GM18858 (cell line): ENCODE measurements at regions not wholly inside any gene's neighbourhood (a gene's known extent, or its start where the extent isn't known, plus 50 kb on each side); places are given as distances from the start of the nearest gene placed in this dataset.

Source experiments
- ATAC-seq: cut with Tn5 transposase; IDR thresholded peaks from one replicate; pipeline ENCODE4 v1.9.1; 2021; ENCODE audit not compliant: unreplicated experiment

- ATAC-seq: no peak
These were observed 353.5 kb upstream of the IL12A start for GRCh38 chr3:159635047-159635641.

- no peak for ATAC-seq
These were observed 350.6 kb upstream of the IL12A start for GRCh38 chr3:159637883-159638542.

- no peak for ATAC-seq
These were observed 348.4 kb upstream of the IL12A start for GRCh38 chr3:159640225-159640624.

DNA sequence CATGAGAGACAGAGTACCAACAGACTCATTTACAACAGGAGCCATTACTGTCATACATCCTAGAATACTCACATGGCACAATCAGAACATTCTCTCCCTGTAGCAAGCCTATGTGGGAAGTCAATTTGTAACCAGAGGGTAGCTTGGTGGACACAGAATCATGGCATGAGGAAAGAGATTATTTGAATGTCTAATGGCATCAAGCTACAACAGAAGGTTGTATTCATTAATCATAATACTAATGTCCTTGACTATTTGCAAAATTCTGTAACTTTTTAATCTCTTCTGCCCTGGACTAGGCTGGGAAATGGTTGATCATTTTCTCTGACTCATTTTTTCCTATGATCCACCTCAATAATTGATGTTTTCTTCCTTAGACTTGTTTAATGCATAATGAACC, 345.2 kb upstream of the IL12A start:
- no peak for ATAC-seq

- no peak for ATAC-seq
These were observed 342.8 kb upstream of the IL12A start for GRCh38 chr3:159645874-159646273.

GRCh38 chr3:159649951-159650350, 338.7 kb upstream of the IL12A start:
- no peak for ATAC-seq

DNA sequence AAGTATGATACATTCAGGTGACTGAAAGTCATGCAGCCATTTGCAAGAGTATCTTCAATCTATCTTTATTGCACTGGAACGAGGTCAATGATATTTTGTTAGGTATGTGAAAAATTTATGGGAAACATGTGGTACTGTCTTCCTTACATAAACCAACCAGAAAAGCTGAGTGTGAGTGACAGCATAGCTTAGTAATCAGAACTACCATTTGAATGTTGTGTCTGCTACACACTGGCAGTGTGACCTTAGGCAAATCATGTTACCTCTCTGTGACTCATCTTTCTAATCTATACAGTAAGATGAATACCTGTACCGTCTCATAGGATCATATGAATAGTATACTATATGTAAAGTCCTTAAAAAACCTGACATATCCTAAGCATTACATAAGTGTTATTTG, 337.9 kb upstream of the IL12A start:
- no peak for ATAC-seq

GRCh38 chr3:159652452-159652851, 336.2 kb upstream of the IL12A start:
- no peak for ATAC-seq

- no peak for ATAC-seq
These were observed 334.2 kb upstream of the IL12A start for GRCh38 chr3:159654183-159655134.

DNA sequence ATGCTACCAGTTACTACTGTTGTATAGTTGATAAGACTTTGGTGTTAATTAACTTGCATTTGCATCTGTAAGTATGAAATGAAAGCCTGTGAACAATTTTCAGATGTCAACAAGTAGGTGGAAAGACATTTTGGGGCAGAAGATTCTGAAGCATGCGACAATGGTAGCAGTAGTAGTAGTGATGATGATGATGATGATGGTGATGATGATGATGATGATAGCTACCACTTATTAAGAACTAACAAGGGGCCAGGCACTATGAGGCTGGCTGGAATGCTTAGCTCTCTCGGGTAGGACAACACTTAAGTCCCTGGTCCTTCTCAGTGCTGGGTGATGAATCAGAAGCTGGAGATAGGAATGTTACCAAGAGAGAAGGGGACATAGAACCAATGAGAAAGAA, 333.4 kb upstream of the IL12A start:
- ATAC-seq: no peak

GRCh38 chr3:159657176-159657575, 331.5 kb upstream of the IL12A start:
- no peak for ATAC-seq

DNA sequence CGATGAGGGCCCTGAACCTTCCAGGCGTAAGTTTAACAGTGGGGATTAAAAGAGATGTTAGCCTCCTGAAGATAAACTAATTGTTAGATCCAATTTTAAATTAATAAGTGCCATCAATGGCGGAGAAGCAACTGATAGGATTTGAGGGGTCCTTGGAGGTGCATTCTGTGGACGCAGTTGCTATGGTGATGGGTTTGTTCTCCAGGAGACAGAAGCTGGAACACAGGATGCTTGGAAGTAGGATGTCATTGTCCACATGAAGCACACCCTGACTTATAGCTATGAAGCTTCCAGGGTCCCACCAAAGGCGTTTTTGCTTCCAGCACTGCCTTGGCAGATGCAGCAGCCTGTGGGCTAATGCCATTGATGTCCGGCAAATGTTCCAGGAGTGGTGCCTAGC, 331.0 kb upstream of the IL12A start:
- ATAC-seq: no peak

GRCh38 chr3:159660326-159660725, 328.3 kb upstream of the IL12A start:
- no peak for ATAC-seq

DNA sequence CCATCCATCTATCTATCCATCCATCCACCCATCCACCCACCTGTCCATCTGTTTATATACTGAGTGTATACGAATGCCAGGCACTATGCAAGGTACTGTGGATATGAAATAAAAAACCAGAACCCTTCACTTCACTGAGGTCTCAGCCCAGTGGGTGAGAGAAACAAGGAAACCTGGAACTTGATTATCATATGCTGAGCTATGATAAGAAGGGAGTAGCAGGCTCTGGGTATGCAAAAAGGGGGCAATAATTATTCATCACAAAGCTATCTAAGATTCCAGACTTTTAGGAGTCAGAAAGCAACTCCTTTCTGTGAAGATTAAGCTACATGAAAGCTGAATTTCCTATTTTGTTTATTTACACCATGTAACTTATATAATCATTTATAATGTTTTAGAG, 327.7 kb upstream of the IL12A start:
- no peak for ATAC-seq

- no peak for ATAC-seq
These were observed 326.1 kb upstream of the IL12A start for GRCh38 chr3:159662549-159662948.

DNA sequence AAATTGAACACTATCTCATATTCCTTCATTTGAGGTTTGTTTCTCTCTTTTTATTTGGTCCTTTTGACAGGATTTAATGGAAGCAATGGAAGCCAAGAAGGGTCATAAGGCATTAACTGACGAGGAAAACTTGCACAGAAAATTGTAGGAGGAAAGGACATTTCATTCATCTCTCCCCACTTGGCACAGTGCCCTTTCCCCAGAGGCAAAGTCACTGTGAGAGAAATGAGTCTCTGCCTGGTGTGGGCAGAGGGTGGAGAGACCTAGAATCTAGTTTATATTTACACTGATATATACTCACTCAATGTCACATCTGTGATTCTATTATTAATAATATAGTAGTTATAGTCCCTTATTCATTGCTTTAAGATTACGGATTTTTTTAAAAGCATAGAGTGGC, 324.6 kb upstream of the IL12A start:
- ATAC-seq: no peak

DNA sequence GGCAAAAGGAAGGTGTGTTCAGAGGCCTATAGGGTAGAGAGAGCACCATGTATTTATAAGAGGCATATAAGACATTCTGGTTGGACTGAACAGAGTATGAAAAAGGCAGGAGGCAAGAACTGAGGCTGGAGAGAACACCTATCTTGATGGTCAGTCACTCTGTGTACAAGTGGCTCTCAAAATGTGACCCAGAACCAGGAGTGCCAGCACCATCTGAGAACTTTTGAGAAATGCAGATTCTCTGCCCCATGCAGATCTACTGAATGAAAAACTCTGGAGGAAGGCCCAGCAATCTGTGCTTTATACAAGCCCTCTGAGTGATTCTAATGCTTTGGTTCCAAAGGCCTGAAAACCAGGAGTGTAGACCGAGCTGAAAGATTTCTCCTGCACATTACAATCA, 324.0 kb upstream of the IL12A start:
- no peak for ATAC-seq

DNA sequence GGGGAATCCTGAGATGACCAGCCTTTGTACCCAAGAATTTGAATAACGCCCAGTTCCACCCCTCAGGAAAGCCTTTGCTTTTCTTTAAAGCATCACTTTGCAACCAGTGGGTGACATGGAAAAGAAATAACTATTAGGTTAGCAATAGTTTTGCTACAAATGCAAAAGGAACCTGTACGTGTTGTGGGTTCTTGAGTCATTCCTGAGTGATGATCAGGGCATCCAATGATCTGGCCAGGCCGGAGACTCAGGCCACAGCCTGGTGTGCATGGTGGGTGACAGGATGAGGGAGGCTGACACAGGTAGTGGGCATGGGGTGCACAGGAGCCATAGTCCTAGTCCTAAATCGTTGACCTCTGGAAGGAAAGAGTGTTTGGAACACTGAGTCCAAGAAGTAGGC, 321.4 kb upstream of the IL12A start:
- no peak for ATAC-seq

DNA sequence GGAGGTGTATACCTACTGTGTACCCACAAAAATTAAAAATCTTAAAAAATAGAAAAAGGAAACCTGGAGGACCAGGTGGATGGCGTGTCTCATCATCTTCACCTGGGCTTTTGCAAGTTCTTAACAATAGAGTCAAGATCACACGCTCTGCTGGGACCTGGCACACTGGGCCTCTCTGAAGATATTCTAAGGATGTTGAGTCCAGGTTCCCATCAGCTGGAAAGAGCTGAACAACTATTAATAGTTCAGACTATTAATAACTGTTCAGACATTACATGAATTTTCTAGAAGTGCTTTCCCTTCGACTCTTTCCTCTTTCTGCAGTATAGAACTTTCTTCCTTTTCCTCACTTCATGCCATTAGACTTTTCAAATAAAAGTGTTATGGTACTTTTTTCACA, 320.2 kb upstream of the IL12A start:
- ATAC-seq: no peak

- no peak for ATAC-seq
These were observed 319.6 kb upstream of the IL12A start for GRCh38 chr3:159668990-159669476.

DNA sequence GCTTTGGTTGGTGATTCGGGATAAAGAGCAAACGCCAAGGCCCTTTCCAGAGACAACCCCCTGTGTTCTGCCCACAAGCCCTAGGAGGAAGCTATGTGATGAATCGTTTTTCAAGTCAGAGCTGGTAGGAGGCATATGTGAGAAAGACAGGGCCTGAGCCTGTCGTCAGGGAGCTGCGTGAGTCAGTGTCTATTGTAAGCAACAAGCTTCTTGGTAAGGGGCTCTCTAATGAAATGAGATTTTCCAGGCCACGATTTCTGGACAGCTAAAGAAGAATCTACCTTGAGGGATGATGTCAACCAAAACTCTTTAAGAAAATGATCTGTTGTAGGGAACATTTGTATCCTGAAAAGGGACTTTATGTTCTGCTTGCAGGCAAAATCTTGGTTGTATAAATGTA, 318.9 kb upstream of the IL12A start:
- no peak for ATAC-seq
